ENCODE measurements at regions not wholly inside any gene's neighbourhood (a gene's known extent, or its start where the extent isn't known, plus 50 kb on each side); places are given as distances from the start of the nearest gene placed in this dataset.

GRCh38 chr13:55440465-55441085, 1700.1 kb upstream of the PRR20A start:
- TF ChIP-seq CTCF (IDR thresholded peaks at IDR 0.05; ENCODE audit: poor library complexity) = no peak
- TF ChIP-seq EZH2 (IDR thresholded peaks at IDR 0.05; ENCODE audit: borderline replicate concordance) = no peak
- Histone ChIP-seq H3K9me3 (ENCODE audit: low read depth) (no peaks in the 10 kb centered on the region), H3K9me2 (replicated peaks; ENCODE audit: insufficient read depth) (no peaks in the 10 kb centered on the region), H3K36me3 (replicated peaks; ENCODE audit: insufficient read depth, low read depth) (no peaks in the 10 kb centered on the region), H3K4me1 (ENCODE audit: insufficient read depth) (no peaks in the 10 kb centered on the region), H3K27ac (no peak overlapping the region), H3K4me2 (no peak overlapping the region), H3K27me3 (no peaks in the 10 kb centered on the region), H2AFZ (no peak overlapping the region), H3K79me2 (no peaks in the 10 kb centered on the region), H3K4me3 (no peak overlapping the region), H4K20me1 (ENCODE audit: insufficient read depth, poor library complexity, severe bottlenecking) (no peaks in the 10 kb centered on the region)
- WGBS (ENCODE audit: low lambda C conversion rate, missing lambda C conversion rate) = 81% methylated on average over 4 of the region's 4 CpGs
- no peak for DNase-seq (ENCODE audit: low spot score)

- Histone ChIP-seq H3K4me3 (no peak overlapping the region), H3K79me2 (no peaks in the 10 kb centered on the region), H3K4me1 (ENCODE audit: insufficient read depth) (no peaks in the 10 kb centered on the region), H3K27ac (no peak overlapping the region), H3K27me3 (no peaks in the 10 kb centered on the region), H3K36me3 (replicated peaks; ENCODE audit: insufficient read depth, low read depth) (no peaks in the 10 kb centered on the region), H3K9me3 (ENCODE audit: low read depth) (no peaks in the 10 kb centered on the region), H2AFZ (no peak overlapping the region), H4K20me1 (ENCODE audit: insufficient read depth, poor library complexity, severe bottlenecking) (no peaks in the 10 kb centered on the region), H3K9me2 (replicated peaks; ENCODE audit: insufficient read depth) (no peaks in the 10 kb centered on the region), H3K4me2 (no peak overlapping the region)
- DNase-seq (ENCODE audit: low spot score) = no peak
- TF ChIP-seq EZH2 (IDR thresholded peaks at IDR 0.05; ENCODE audit: borderline replicate concordance) (no peak), CTCF (IDR thresholded peaks at IDR 0.05; ENCODE audit: poor library complexity) (no peak), EZH2phosphoT487 (IDR thresholded peaks at IDR 0.05; ENCODE audit: low read depth, severe bottlenecking, unreplicated experiment) (no peak)
- 34% methylated on average over 3 of the region's 3 CpGs for WGBS (ENCODE audit: low lambda C conversion rate, missing lambda C conversion rate)
These were observed 1676.5 kb upstream of the PRR20A start for GRCh38 chr13:55464222-55464621.

- H3K4me1 ChIP-seq (ENCODE audit: insufficient read depth) = no peaks in the 10 kb centered on the region
- no peaks in the 10 kb centered on the region for H3K36me3 ChIP-seq (replicated peaks; ENCODE audit: insufficient read depth, low read depth)
- TF ChIP-seq EZH2 (IDR thresholded peaks at IDR 0.05; ENCODE audit: borderline replicate concordance) = no peak
- no peak for TF ChIP-seq EZH2phosphoT487 (IDR thresholded peaks at IDR 0.05; ENCODE audit: low read depth, severe bottlenecking, unreplicated experiment)
- TF ChIP-seq CTCF (IDR thresholded peaks at IDR 0.05; ENCODE audit: poor library complexity) = no peak
- no peaks in the 10 kb centered on the region for H4K20me1 ChIP-seq (ENCODE audit: insufficient read depth, poor library complexity, severe bottlenecking)
- H3K4me3 ChIP-seq = no peak overlapping the region
- no peaks in the 10 kb centered on the region for H3K27me3 ChIP-seq
- H3K9me2 ChIP-seq (replicated peaks; ENCODE audit: insufficient read depth) = no peaks in the 10 kb centered on the region
- no peaks in the 10 kb centered on the region for H3K79me2 ChIP-seq
- 91% methylated on average over 2 of the region's 2 CpGs for WGBS (ENCODE audit: low lambda C conversion rate, missing lambda C conversion rate)
- H3K27ac ChIP-seq = no peak overlapping the region
- no peak overlapping the region for H2AFZ ChIP-seq
- no peaks in the 10 kb centered on the region for H3K9me3 ChIP-seq (ENCODE audit: low read depth)
- DNase-seq (ENCODE audit: low spot score) = no peak
- H3K4me2 ChIP-seq = no peak overlapping the region
These were observed 1673.2 kb upstream of the PRR20A start for GRCh38 chr13:55467476-55467875.

Data from hepatocyte (in vitro differentiated cells).